ENCODE measurements at regions not wholly inside any gene's neighbourhood (a gene's known extent, or its start where the extent isn't known, plus 50 kb on each side); places are given as distances from the start of the nearest gene placed in this dataset.

- peak; percentile 61 for DNase-seq (ENCODE audit: missing footprints)
- peak; percentile 88 for ATAC-seq
- intact Hi-C loops (cut with DNase I) = loop anchor here (5.0 kb wide), 2 partner anchors 207 to 608 kb away; partner anchors contain the start of gene JARID2
Observed at GRCh38 chr6:14638906-14639761, 521.6 kb downstream of the CD83 start.

GRCh38 chr6:14639983-14640599 is 522.5 kb downstream of the CD83 start:
- intact Hi-C loops (cut with DNase I) = loop anchor here (5.0 kb wide), 3 partner anchors 67 to 607 kb away; partner anchors contain the start of gene JARID2
- ATAC-seq = no peak
- no peak for DNase-seq (ENCODE audit: missing footprints)

DNA sequence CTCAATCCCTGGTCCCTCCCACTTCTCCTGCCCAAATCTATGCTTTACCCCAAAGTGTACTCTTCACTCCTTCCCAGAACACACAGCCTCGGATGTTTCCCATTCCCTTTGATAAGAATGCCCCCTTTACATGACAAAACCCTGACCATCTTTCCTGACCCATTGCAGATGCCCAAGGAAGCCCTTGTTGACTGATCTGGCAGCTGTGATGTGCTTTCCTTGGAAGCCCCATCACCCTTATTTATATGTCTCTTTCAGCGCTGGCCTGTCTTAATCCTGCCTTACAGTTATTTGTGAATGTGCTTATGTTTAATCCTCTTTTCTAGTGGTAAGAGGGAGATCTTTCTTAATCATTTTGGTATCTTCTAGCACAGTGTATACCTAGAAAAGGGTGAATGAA is 523.1 kb downstream of the CD83 start:
- intact Hi-C loops (cut with DNase I) = loop anchor here (5.0 kb wide), 1 partner anchor 67 kb away; no protein-coding TSS in a partner anchor
- DNase-seq (ENCODE audit: missing footprints) (no peak), ATAC-seq (no peak)

DNA sequence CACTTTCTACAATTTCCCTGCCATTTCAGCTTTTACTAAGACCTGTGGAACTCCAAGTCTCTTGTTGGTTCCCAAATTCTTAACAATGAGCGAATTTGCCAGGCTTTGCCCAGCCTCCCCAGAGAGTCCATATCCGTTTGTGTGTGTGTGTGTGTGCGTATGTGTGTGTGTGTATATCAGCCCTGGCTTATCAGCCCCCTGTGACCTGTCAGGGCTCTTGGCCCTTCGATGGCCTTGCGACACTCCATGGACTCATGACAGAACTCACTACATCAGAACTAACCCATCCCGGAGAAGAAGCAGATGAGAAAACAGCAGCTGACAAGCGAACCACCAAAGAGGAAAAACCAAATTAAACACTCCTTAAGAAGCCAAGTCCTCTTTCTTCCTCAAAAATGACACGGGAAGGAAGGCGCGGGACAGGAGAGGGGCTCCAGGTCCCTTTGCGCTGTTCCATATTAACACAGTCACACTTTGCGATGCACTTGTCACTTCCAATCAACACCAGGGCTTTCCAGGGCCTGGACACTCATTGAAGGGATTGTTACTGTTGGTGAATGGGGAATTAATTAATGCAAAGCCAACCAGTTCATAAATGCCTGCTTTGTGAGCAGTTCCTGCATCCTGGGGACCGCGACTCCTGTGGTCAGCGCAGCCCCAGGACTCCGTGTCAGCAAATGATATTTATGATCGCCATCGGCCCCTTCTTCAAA is 524.0 kb downstream of the CD83 start:
- intact Hi-C loops (cut with DNase I) = loop anchor here (5.0 kb wide), 1 partner anchor 66 kb away; no protein-coding TSS in a partner anchor
- ATAC-seq (peak; percentile 43), DNase-seq (ENCODE audit: missing footprints) (no peak)

- DNase-seq (ENCODE audit: missing footprints) = no peak
- intact Hi-C loops (cut with DNase I) = loop anchor here (5.0 kb wide), 1 partner anchor 65 kb away; no protein-coding TSS in a partner anchor
- no peak for ATAC-seq
Observed at GRCh38 chr6:14642136-14642505, 524.5 kb downstream of the CD83 start.

- ATAC-seq (no peak), DNase-seq (ENCODE audit: missing footprints) (no peak)
- intact Hi-C loops (cut with DNase I) = loop anchor here (5.0 kb wide), 1 partner anchor 64 kb away; no protein-coding TSS in a partner anchor
Observed at GRCh38 chr6:14642842-14643241, 525.3 kb downstream of the CD83 start.

DNA sequence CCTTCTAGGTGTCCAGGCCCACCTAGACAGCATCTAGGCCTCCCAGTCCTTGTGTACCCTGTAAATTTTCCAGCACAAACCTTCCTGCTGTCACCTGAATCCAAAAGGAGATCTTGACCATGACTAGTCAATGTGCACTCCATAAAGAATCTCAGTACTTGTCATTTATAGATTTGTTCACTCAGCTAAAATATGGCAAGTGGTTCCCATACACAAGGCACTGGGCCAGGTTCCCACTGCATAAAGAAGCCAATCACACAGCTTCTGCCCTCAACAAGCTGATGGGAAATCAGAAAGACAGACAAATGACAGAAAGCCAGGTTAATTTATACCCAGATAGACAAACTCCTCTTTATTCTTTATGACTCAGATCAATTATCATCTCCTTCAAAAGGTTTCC is 526.8 kb downstream of the CD83 start:
- intact Hi-C loops (cut with DNase I) = loop anchor here (5.0 kb wide), 1 partner anchor 63 kb away; no protein-coding TSS in a partner anchor
- DNase-seq (ENCODE audit: missing footprints) = no peak
- ATAC-seq = no peak

GRCh38 chr6:14645221-14645620 is 527.6 kb downstream of the CD83 start:
- intact Hi-C loops (cut with DNase I) = no loop called here
- DNase-seq (ENCODE audit: missing footprints) = no peak

GRCh38 chr6:14645841-14646240 is 528.3 kb downstream of the CD83 start:
- ATAC-seq = no peak
- intact Hi-C loops (cut with DNase I) = no loop called here
- no peak for DNase-seq (ENCODE audit: missing footprints)

More at GRCh38 chr6:14645221-14645620, 527.6 kb downstream of the CD83 start:
- no peak for ATAC-seq

DNA sequence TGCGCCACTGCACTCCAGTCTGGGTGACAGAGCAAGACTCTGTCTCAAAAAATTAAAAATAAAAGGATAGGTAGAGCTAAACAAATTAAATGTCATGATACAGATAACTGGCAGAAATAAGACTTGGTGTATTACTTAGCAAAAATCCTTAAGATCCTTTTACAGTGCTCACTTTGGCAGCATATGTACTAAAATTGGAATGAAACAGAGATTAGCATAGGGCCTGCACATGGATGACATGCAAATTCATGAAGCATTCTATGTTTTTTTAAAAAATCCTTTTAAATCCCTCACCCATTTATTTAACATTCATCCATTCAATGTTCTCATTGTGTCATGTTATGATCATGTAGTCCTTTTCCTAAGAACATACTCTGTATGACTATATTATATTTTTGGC is 528.8 kb downstream of the CD83 start:
- DNase-seq (ENCODE audit: missing footprints) (no peak), ATAC-seq (no peak)
- intact Hi-C loops (cut with DNase I) = no loop called here

- DNase-seq (ENCODE audit: missing footprints) = no peak
- intact Hi-C loops (cut with DNase I) = no loop called here
- peak; percentile 62 for ATAC-seq
Observed at GRCh38 chr6:14647357-14647756, 529.8 kb downstream of the CD83 start.

GRCh38 chr6:14652536-14652935 is 535.0 kb downstream of the CD83 start:
- ATAC-seq = no peak
- DNase-seq (ENCODE audit: missing footprints) = no peak
- intact Hi-C loops (cut with DNase I) = no loop called here

GRCh38 chr6:14655201-14656061 is 537.9 kb downstream of the CD83 start:
- ATAC-seq = no peak
- no peak for DNase-seq (ENCODE audit: missing footprints)
- intact Hi-C loops (cut with DNase I) = no loop called here

- intact Hi-C loops (cut with DNase I) = no loop called here
- DNase-seq (ENCODE audit: missing footprints) = no peak
- ATAC-seq = no peak
Observed at GRCh38 chr6:14656078-14656521, 538.5 kb downstream of the CD83 start.

DNA sequence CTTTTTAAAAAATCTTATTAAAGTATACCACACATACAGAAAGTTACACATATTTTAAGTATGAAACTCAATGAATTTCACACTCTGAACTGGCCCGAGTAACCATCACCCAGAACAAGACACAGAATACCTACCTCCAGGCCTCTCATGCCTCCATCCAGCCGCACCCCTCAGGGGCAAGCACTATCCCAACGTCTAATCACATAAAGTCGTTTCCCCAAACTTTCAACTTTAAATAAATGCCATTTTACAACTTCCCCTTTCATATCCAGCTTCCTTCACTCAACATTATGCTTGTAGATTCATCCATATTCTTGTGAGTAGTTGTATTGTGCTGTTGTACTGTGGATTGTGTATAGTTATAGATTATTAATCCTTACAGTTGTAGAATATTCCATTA is 539.1 kb downstream of the CD83 start:
- DNase-seq (ENCODE audit: missing footprints) (no peak), ATAC-seq (no peak)
- intact Hi-C loops (cut with DNase I) = no loop called here

GRCh38 chr6:14658030-14658429 is 540.5 kb downstream of the CD83 start:
- ATAC-seq = no peak
- intact Hi-C loops (cut with DNase I) = no loop called here
- DNase-seq (ENCODE audit: missing footprints) = no peak

DNA sequence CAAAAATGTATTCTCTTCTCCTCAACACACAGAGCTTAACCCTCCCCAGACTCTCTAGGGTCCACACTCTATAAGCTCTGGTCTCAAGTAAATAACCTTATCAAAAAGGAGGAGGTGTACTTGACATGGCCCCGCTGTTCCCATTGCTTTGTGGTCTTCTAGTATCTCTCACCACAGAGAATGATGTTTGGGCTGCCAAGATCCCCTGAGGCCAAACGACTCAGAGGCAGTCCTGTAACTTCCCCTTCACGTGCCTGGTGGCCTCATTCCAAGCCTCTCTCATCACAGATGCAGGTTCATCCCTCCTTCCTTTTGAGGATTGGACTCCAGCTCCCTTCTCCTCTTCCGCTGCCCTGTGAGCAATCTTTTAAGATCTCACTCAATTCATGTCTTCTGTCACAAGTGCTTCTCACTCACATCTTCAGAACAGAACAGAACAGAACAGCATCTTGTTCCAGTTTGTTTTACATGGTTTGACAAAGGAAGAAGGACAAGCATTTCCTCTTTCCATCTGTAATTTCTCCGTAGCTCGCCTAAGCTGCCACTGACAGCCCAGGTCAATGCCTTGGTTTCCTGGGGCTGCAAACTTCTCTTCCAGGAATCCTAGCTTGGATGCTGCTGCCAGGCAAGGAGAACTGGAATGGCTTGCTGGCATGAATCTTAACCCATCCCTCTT is 541.5 kb downstream of the CD83 start:
- ATAC-seq (no peak), DNase-seq (ENCODE audit: missing footprints) (no peak)
- intact Hi-C loops (cut with DNase I) = no loop called here

- ATAC-seq = no peak
- intact Hi-C loops (cut with DNase I) = no loop called here
Observed at GRCh38 chr6:14659841-14660240, 542.3 kb downstream of the CD83 start.

More at GRCh38 chr6:14659841-14660240, 542.3 kb downstream of the CD83 start:
- no peak for DNase-seq (ENCODE audit: missing footprints)
